H1 (cell line): ENCODE measurements at regions not wholly inside any gene's neighbourhood (a gene's known extent, or its start where the extent isn't known, plus 50 kb on each side); places are given as distances from the start of the nearest gene placed in this dataset.

Source experiments
- FOSL1 ChIP-seq: IDR thresholded peaks from 2 replicates; pipeline ENCODE4 v1.6.1; 2011; ENCODE audit warnings: mild to moderate bottlenecking, low read depth, low read length, moderate library complexity; ENCODE audit not compliant: insufficient read depth
- KDM5A ChIP-seq: fragments of 200-600 bp; IDR thresholded peaks from 2 replicates; pipeline ENCODE4 v1.7.1; 2012; ENCODE audit warnings: mild to moderate bottlenecking, low read length, inconsistent platforms, mixed read lengths
- TEAD4 ChIP-seq: IDR thresholded peaks from 2 replicates; pipeline ENCODE4 v1.6.1; 2012; ENCODE audit warnings: low read depth, low read length, inconsistent platforms, mixed read lengths

- no peak for TF ChIP-seq TEAD4
- no peak for TF ChIP-seq KDM5A
- TF ChIP-seq FOSL1, result no peak
Measured at GRCh38 chr1:208562151-208562960, 318.2 kb upstream of the PLXNA2 start (continued).
